Activated naive CD4-positive, alpha-beta T cell treated with anti-CD3 and anti-CD28 coated beads for 36 hours (primary cell): ENCODE measurements at regions not wholly inside any gene's neighbourhood (a gene's known extent, or its start where the extent isn't known, plus 50 kb on each side); places are given as distances from the start of the nearest gene placed in this dataset.
"Not testable (repeated sequence)": the region's sequence is repeated elsewhere in the genome, so short reads cannot be mapped to it uniquely, and the experiment has no call there.

Experiments
- CTCF ChIA-PET: fragments of 350-600 bp; sonication (Branson Sonifier 250); formaldehyde crosslinking; loops from one replicate; lab custom pipeline; 2021; ENCODE audit warnings: antibody characterized with exemption; lab: Charles Lee
- DNase-seq: peaks from one replicate; pipeline ENCODE4 v3.0.0-alpha.2; 2020
- H3K27ac Mint-ChIP-seq: one replicate; pipeline ENCODE4 v1.8.0; 2021; ENCODE audit warnings: mild to moderate bottlenecking, mixed read lengths
- H3K27me3 Mint-ChIP-seq: one replicate; pipeline ENCODE4 v1.8.0; 2021; ENCODE audit warnings: low read depth, mixed read lengths
- H3K36me3 Mint-ChIP-seq: one replicate; pipeline ENCODE4 v1.8.0; 2021; ENCODE audit warnings: low read depth, mixed read lengths
- H3K4me1 Mint-ChIP-seq: one replicate; pipeline ENCODE4 v1.8.0; 2021; ENCODE audit warnings: low read depth, mixed read lengths
- H3K4me3 Mint-ChIP-seq: one replicate; pipeline ENCODE4 v1.8.0; 2021; ENCODE audit warnings: mild to moderate bottlenecking, moderate library complexity, mixed read lengths
- H3K9me3 Mint-ChIP-seq: one replicate; pipeline ENCODE4 v1.8.0; 2021; ENCODE audit warnings: mixed read lengths
- intact Hi-C: fragments of 100-400 bp; cut with micrococcal nuclease; formaldehyde crosslinking; loops from one replicate; pipeline ENCODE4 v1.15.1; 2023

DNA sequence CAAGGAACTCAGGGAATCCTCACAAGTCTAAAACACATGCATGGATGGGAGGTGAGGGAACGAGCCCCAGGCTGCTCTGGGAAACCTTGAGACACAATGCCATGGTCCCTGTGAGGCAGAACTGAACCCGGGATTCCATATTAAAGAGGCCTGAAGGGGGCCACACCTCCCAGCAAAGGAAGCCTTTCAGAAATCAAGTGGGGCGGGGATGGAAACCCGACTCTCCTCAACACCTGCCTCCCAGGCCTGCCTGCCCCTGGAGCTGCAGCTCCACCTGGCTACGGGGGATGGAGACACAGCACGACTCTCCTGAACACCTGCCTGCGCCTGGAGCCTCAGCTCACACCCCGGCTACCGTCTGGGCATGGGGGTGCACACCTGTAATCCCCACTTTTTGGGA is 77.8 kb upstream of the LPCAT1 start:
- H3K9me3 Mint-ChIP-seq, intact Hi-C loops, H3K27me3 Mint-ChIP-seq, H3K4me3 Mint-ChIP-seq, CTCF ChIA-PET, H3K27ac Mint-ChIP-seq, H3K36me3 Mint-ChIP-seq: not testable (repeated sequence)
- peak; percentile 14 for DNase-seq
- H3K4me1 Mint-ChIP-seq: peaks cover 15% of the 10 kb centered on the region

DNA sequence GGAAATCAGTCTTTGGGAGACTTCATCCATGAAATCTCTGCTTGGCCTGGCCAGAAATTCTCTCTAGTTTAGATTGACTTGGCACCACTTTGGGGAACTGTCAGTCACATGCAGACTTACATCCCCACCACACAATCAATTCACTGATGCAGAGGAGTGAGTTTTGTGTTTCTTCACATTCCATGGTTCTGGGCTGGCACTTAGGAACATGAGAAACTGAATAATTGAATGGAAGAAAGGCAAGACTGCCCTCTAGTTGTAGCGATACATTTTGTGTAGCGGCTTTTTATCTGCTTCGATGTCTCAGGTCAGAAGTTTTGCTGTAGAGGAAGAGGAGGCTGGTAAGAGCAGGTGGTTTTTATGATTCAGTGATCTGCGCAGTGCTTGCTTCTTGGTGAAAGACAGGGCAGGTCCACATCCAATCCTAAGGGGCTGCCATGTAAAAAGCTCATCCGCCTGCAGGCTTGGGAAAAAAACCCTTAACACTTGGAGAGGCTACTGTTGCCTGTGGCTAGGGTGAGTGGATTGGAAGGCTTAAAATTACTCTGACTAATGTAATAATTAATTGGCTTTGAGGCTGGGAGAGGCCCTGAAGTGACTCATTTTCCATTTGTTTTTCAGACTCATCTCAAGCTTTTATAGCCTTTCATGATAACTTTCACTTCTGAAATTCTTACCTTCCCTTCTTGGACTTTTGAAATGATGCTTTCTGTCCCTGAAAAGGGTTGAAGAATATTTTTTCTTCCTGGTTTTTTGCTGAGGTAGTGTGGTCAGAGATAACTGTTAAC is 75.4 kb upstream of the LPCAT1 start:
- H3K9me3 Mint-ChIP-seq, H3K36me3 Mint-ChIP-seq, H3K27me3 Mint-ChIP-seq, intact Hi-C loops, CTCF ChIA-PET, H3K4me3 Mint-ChIP-seq: not testable (repeated sequence)
- Mint-ChIP-seq H3K27ac (peak overlapping the region; percentile 41), H3K4me1 (peaks cover 15% of the 10 kb centered on the region)
- peak; percentile 14 for DNase-seq

DNA sequence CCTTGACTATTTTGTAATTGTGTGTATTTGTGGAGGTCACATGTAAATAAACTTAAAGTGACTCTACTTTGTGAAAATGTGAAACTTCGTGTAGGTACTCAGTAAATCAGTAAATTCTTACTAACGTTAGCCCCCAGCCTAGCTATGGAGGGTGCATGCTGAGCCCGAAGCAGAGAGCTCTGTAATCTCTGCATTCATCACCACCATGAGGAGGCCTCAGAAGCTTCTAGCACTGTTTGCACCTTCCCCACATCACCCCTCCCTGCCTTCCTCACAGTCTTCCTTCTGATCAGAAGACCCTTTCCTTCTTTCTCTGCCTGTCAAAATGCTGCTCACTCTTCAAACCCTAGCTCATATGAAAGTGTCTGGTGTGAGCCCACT is 73.3 kb upstream of the LPCAT1 start:
- DNase-seq, H3K9me3 Mint-ChIP-seq, CTCF ChIA-PET, H3K27me3 Mint-ChIP-seq, intact Hi-C loops, H3K27ac Mint-ChIP-seq, H3K36me3 Mint-ChIP-seq: not testable (repeated sequence)
- H3K4me1 Mint-ChIP-seq: peaks cover 24% of the 10 kb centered on the region
- H3K4me3 Mint-ChIP-seq: peak overlapping the region; percentile 53

DNA sequence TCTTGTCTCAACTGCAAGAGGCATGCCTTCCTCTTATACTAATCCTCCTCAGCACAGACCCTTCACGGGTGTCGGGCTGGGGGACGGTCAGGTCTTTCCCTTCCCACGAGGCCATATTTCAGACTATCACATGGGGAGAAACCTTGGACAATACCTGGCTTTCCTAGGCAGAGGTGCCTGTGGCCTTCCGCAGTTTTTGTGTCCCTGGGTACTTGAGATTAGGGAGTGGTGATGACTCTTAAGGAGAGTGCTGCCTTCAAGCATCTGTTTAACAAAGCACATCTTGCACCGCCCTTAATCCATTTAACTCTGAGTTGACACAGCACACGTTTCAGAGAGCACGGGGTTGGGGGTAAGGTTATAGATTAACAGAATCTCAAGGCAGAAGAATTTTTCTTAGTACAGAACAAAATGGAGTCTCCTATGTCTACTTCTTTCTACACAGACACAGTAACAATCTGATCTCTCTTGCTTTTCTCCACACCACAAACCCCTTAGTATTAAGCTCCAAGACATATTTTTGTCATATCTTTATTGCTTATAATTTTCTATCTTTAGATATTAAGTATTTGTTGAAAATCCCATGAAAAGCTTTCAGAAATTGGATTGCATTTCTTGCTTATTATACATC is 72.8 kb upstream of the LPCAT1 start:
- H3K4me3 Mint-ChIP-seq, DNase-seq, H3K27me3 Mint-ChIP-seq, H3K36me3 Mint-ChIP-seq, H3K27ac Mint-ChIP-seq, H3K9me3 Mint-ChIP-seq, CTCF ChIA-PET, intact Hi-C loops: not testable (repeated sequence)
- peaks cover 24% of the 10 kb centered on the region for H3K4me1 Mint-ChIP-seq

DNA sequence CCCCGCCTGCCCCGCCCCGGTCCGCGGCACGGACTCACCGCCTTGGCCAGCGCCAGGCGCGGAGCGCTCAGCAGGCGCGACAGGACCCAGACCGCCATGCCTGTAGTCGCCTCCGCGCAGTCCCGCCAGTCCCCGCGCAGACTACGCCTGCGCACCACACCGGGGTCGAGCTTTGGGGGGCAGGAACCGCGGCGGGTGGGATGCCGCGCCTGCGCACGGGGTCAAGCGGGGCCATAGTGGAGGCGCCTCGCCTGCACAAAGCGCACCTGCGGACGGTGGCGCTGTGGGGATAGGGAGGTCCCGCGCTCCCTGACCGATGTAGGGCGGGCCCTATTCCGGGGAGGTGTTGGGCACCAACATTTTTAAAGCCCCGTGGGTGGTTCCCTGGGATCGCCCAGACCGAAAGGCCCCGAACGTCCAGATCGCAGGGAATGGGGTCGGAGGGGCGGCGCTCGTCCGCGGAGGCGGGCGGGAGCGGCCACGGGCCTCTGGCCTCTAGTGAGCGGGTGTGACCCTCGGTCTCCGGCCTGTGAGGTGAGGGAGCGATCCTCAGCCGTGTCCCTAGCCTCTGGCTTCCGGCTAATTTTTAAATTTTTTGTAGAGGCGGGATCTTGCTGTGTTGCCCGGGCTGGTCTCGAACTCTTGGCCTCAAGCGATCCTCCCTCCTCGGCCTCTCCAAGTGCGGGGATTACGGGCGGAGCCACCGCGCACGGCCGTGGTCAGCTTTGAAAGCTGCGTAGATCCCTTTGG is 70.8 kb upstream of the LPCAT1 start:
- Mint-ChIP-seq H3K9me3 (no peaks in the 10 kb centered on the region), H3K27ac (no peak overlapping the region), H3K4me3 (peak overlapping the region; percentile 74), H3K36me3 (no peaks in the 10 kb centered on the region), H3K27me3 (no peaks in the 10 kb centered on the region), H3K4me1 (peaks cover 19% of the 10 kb centered on the region)
- peak; percentile 80 for DNase-seq
- CTCF ChIA-PET: interaction anchor here (1.0 to 1.7 kb wide), 7 partner anchors 24 to 215 kb away, joined by 3 to 11 read pairs (median 4); no protein-coding TSS in a partner anchor
- intact Hi-C loops: loop anchor here (1.0 to 5.0 kb wide), 5 partner anchors 48 to 208 kb away; partner anchors contain the start of gene LPCAT1

DNA sequence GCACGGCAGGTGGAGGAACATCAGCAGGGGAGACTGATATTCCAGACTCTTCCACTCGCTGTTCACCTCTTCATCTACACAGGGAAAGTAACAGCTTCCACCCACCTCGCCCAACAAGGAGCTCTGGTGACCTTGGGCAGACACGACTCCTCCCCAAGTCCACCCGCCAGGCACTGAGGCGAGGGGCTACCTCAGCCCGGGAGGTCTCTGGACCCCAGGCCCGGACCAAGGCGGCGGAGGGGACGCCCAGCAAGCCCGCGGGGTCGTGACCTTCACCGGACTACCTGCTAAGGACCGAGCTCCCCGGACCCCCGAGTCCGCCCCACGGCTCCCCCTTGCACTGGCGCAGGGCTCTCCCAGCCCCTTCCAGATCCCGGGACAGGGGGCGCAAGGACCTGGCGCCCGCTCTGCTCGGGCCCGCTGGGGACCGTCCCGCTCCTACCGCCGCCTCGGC is 70.2 kb upstream of the LPCAT1 start:
- Mint-ChIP-seq H3K4me3 (peak overlapping the region; percentile 74), H3K27me3 (no peaks in the 10 kb centered on the region), H3K9me3 (no peaks in the 10 kb centered on the region), H3K27ac (no peak overlapping the region), H3K4me1 (peaks cover 13% of the 10 kb centered on the region), H3K36me3 (no peaks in the 10 kb centered on the region)
- no peak for DNase-seq
- intact Hi-C loops: loop anchor here (1.0 to 5.0 kb wide), 5 partner anchors 48 to 208 kb away; partner anchors contain the start of gene LPCAT1
- CTCF ChIA-PET: interaction anchor here (0.7 to 1.7 kb wide), 9 partner anchors 23 to 426 kb away, joined by 3 to 11 read pairs (median 4); no protein-coding TSS in a partner anchor

DNA sequence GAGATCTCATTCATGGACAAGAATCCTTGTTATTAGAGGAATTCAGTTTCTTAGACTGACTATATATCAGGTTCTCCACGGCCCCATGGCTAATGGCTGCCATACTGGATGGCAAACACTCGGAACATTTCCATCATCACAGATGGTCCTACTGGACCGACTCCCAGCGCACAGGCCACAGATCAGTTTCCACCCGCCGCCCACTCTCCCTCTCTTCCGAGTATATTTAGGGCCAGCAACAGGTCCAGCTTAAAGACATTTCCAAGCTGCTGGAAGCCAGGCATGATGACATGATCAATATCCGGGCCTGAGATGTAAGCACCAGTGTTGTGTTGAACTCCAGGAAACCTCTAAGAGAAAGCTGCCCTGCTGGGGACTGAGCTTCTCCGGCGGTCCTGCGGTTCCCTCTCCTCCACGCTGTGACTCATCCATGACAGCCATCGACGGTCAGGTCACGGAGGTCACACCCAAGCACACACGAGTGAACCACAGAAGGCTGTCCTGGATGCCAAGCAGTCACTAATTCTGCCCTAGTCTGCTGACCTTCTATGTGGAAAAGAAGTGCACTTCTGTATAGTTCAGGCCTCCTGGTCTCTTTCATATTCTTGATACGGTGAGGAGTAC is 64.4 kb upstream of the LPCAT1 start:
- DNase-seq, CTCF ChIA-PET, H3K4me3 Mint-ChIP-seq, H3K27ac Mint-ChIP-seq, H3K9me3 Mint-ChIP-seq, intact Hi-C loops, H3K27me3 Mint-ChIP-seq, H3K4me1 Mint-ChIP-seq: not testable (repeated sequence)
- peaks cover 21% of the 10 kb centered on the region for H3K36me3 Mint-ChIP-seq

DNA sequence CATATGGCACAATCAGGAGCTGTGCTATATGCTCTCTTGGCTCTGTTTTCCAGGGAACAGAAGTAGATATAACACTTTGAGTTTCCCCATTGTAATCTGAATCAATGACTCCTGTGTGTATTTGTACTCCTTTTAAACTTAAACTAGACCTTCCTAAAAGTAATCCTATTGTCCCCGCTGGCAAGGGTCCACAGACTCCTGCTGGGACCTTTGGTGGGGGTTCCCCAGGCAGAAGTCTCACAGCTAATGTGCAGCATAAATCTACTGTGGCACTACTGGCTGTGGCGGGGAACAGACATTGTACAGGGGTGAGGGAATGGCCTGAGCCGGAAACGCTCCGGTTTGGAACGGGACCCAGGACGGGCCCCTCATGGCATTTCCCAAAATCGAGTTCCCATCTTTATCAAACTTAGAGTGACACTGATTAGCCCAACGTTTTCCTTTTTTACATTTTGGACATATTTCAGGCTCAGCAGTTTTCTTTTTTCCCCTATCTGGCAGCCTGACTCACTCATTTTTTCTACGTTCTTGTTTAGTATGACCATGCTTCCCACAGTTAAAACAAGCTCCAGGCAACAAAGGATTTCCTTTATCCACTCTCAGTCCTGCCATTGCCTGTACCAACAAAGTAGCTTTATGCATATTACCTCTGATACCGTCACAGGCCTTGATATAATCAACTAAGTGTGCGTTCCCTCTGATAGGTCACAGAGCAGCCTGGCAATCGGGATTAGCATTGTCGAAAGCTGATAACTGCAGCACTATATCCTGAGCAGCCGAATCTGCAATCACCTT is 59.5 kb upstream of the LPCAT1 start:
- H3K4me1 Mint-ChIP-seq, H3K27ac Mint-ChIP-seq, H3K4me3 Mint-ChIP-seq, H3K27me3 Mint-ChIP-seq, intact Hi-C loops, DNase-seq, H3K9me3 Mint-ChIP-seq: not testable (repeated sequence)
- peaks cover 35% of the 10 kb centered on the region for H3K36me3 Mint-ChIP-seq
- CTCF ChIA-PET: interaction anchor here (1.4 kb wide), 1 partner anchor 62 kb away, joined by 5 read pairs; no protein-coding TSS in a partner anchor

DNA sequence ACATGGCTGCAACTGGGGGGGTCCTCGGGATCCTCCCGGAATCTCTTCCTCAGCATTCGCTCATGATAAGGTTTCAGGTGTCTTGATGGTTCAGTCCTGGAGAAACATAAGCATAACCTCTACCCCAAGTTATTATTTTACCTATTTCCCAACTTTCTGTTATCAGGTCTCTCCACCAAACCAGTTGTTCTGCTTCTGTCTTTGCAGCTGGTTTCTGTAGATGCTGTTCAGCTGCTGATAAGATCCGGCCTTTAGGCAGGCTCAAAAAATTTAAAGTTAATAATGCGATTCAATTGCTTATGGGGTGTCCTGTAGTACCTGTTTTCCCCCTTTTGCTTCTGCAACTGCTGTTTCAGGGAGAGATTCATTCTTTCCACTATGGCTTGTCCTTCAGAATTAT is 55.6 kb upstream of the LPCAT1 start:
- H3K27ac Mint-ChIP-seq, H3K9me3 Mint-ChIP-seq, CTCF ChIA-PET, H3K27me3 Mint-ChIP-seq, DNase-seq, H3K4me3 Mint-ChIP-seq, intact Hi-C loops, H3K4me1 Mint-ChIP-seq: not testable (repeated sequence)
- peaks cover 26% of the 10 kb centered on the region for H3K36me3 Mint-ChIP-seq

DNA sequence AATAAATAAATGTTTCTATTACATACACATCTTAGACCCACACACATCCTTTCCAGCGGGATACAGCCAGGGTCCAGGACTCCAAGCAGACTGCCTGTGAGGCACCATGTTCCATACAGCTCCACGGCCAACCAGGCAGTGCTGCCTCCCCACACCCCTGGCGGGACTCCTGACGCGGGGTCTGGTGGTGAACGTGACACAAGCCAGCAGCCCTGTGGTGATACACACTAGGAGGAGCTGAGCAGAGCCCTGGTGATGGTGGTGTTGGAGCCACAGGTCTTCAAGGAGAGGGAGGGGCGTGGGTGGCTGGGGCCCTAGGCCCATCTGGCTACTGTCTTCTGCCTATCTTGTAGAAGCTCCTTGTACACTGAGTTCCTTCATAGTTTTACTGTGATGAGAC is 53.1 kb upstream of the LPCAT1 start:
- DNase-seq, H3K4me3 Mint-ChIP-seq, H3K27ac Mint-ChIP-seq, H3K27me3 Mint-ChIP-seq, CTCF ChIA-PET, H3K9me3 Mint-ChIP-seq, intact Hi-C loops, H3K4me1 Mint-ChIP-seq: not testable (repeated sequence)
- H3K36me3 Mint-ChIP-seq: peaks cover 25% of the 10 kb centered on the region

DNA sequence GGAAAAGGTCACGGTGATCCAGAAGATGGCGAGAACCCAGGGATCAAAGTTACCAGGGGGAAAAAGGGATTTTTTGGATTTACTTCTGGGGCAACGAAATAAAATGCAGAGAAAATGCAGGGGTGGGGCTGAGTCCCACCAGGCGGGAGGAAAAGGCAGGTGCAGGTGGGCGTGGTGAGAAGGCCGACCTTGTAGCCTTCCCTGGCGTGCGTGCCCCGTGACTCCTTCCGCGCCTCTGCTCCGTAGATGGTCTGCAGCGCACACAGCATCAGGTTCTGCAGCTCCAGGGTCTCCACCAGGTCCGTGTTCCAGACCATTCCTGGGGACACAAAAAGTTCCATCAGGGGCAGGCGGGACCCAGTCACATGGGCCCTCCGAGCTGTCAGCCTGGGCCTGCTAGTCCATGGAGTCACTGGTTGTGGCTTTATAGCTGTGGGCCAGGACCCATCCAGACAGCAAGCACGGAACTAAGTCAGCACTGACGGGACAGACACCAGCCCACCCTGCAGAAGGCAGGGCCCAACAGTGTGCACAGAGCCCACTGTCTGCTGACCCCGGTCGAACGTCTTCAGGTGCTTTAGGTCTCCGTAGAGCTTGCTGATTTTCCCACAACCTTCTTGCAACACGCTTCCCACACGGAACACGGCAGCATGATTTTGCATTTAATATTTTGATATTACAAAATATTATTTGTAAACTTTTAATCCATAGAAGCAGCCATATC is 52.4 kb upstream of the LPCAT1 start:
- CTCF ChIA-PET, H3K4me1 Mint-ChIP-seq, intact Hi-C loops, H3K4me3 Mint-ChIP-seq, H3K27ac Mint-ChIP-seq, DNase-seq, H3K9me3 Mint-ChIP-seq, H3K27me3 Mint-ChIP-seq: not testable (repeated sequence)
- peaks cover 23% of the 10 kb centered on the region for H3K36me3 Mint-ChIP-seq
